Gastrocnemius medialis (tissue), 4 donors: ENCODE measurements at regions not wholly inside any gene's neighbourhood (a gene's known extent, or its start where the extent isn't known, plus 50 kb on each side); places are given as distances from the start of the nearest gene placed in this dataset.

ENCODE experiments used
- CTCF ChIP-seq, 5 experiments: fragments of 450-650 bp in 3 of 5; fragments of 200-600 bp in 2 of 5; sonication (generic) in 2 of 5; IDR thresholded peaks in 4 of 5; conservative IDR thresholded peaks in 1 of 5; 1 replicate in 4 of 5; 2 replicates in 1 of 5; pipeline ENCODE4 v1.5.1; 2016 to 2019; ENCODE audit warnings: antibody characterized with exemption in 5 of 5, mild to moderate bottlenecking in 3 of 5, moderate library complexity in 3 of 5
- POLR2A ChIP-seq, 2 donors: fragments of 450-650 bp; IDR thresholded peaks; one replicate each; pipeline ENCODE4 v1.6.1; 2017; ENCODE audit warnings: antibody characterized with exemption in 2 of 2, mild to moderate bottlenecking in 2 of 2, moderate library complexity in 2 of 2

GRCh38 chr3:13195374-13195773 is 122.1 kb upstream of the IQSEC1 start:
- TF ChIP-seq CTCF (IDR thresholded peaks at IDR 0.05 in 4 of 5, conservative IDR thresholded peaks at IDR 0.05 in 1 of 5), result no peak
- TF ChIP-seq POLR2A (IDR thresholded peaks at IDR 0.05), result no peak
